ENCODE measurements at regions not wholly inside any gene's neighbourhood (a gene's known extent, or its start where the extent isn't known, plus 50 kb on each side); places are given as distances from the start of the nearest gene placed in this dataset.
"Not testable (repeated sequence)": the region's sequence is repeated elsewhere in the genome, so short reads cannot be mapped to it uniquely, and the experiment has no call there.

DNA sequence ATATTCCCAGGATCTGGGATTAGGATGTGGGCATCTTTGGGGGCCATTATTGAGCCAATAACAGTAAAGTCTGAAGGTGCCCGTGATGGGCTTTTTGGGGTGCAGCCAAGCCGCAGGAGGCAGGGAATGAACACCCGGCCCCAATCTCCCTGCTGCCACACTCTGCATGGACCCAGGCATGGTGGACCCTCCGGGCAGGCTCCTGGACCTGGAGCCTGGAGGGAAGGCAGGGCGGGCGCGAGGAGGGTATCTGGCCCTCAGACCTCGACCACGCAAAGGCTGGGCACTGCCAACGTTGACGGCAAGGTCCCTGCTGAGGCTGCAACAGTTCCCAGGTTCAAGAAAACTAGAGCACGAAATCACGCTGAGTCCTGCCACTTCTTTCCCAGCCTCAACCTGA is 150.9 kb upstream of the ZNF469 start:
- TF ChIP-seq, protein P1, sequence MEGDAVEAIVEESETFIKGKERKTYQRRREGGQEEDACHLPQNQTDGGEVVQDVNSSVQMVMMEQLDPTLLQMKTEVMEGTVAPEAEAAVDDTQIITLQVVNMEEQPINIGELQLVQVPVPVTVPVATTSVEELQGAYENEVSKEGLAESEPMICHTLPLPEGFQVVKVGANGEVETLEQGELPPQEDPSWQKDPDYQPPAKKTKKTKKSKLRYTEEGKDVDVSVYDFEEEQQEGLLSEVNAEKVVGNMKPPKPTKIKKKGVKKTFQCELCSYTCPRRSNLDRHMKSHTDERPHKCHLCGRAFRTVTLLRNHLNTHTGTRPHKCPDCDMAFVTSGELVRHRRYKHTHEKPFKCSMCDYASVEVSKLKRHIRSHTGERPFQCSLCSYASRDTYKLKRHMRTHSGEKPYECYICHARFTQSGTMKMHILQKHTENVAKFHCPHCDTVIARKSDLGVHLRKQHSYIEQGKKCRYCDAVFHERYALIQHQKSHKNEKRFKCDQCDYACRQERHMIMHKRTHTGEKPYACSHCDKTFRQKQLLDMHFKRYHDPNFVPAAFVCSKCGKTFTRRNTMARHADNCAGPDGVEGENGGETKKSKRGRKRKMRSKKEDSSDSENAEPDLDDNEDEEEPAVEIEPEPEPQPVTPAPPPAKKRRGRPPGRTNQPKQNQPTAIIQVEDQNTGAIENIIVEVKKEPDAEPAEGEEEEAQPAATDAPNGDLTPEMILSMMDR (IDR thresholded peaks at IDR 0.05): not testable (repeated sequence)
- not testable (repeated sequence) for TF ChIP-seq POLR2A (IDR thresholded peaks at IDR 0.05)
